K562 (cell line): ENCODE measurements at regions not wholly inside any gene's neighbourhood (a gene's known extent, or its start where the extent isn't known, plus 50 kb on each side); places are given as distances from the start of the nearest gene placed in this dataset.

Experiments
- BDP1 ChIP-seq: IDR thresholded peaks from 3 replicates; pipeline ENCODE4 v1.6.1; 2011; ENCODE audit not compliant: insufficient read length, insufficient read depth
- BRF1 ChIP-seq: IDR thresholded peaks from 3 replicates; pipeline ENCODE4 v1.6.1; 2011; ENCODE audit warnings: borderline replicate concordance, mild to moderate bottlenecking; ENCODE audit not compliant: insufficient read length; ENCODE audit errors: extremely low read depth
- CBFA2T2 ChIP-seq: fragments of 450-650 bp; conservative IDR thresholded peaks from 2 replicates; pipeline ENCODE4 v1.6.1; 2017; ENCODE audit warnings: mild to moderate bottlenecking
- CBX8 ChIP-seq: fragments of 200-600 bp; sonication (generic); IDR thresholded peaks from 2 replicates; pipeline ENCODE4 v1.6.1; 2012; ENCODE audit warnings: borderline replicate concordance, mixed run types, low read depth, mild to moderate bottlenecking, moderate library complexity, mixed read lengths, low read length, control low read depth, inconsistent platforms; ENCODE audit not compliant: poor library complexity, severe bottlenecking; ENCODE audit errors: extremely low read depth
- E2F3 ChIP-seq: fragments of 250-450 bp; sonication (Bioruptor Pico); IDR thresholded peaks from 2 replicates; pipeline ENCODE4 v1.4.0; 2020; ENCODE audit warnings: mild to moderate bottlenecking
- ELF1 ChIP-seq: fragments of 200-800 bp; sonication (Bioruptor generic); IDR thresholded peaks from 2 replicates; pipeline ENCODE4 v1.6.1; 2016; ENCODE audit warnings: missing genetic modification characterization, missing compliant biosample characterization
- L3MBTL2 ChIP-seq: fragments of 450-650 bp; IDR thresholded peaks from 2 replicates; pipeline ENCODE4 v1.6.1; 2016; ENCODE audit warnings: mild to moderate bottlenecking, moderate library complexity
- MCM5 ChIP-seq: fragments of 450-650 bp; IDR thresholded peaks from 2 replicates; pipeline ENCODE4 v1.6.1; 2016; ENCODE audit warnings: low read depth
- MTF1 ChIP-seq: fragments of 250-450 bp; sonication (Bioruptor Pico); IDR thresholded peaks from 2 replicates; pipeline ENCODE4 v1.9.0; 2021; ENCODE audit warnings: moderate library complexity, mild to moderate bottlenecking, inconsistent platforms, borderline replicate concordance
- ZBTB17 ChIP-seq: fragments of 450-650 bp; formaldehyde crosslinking; IDR thresholded peaks from 2 replicates; pipeline ENCODE4 v1.4.0; 2020; ENCODE audit warnings: mild to moderate bottlenecking
- ZNF197 ChIP-seq: fragments of 200-800 bp; sonication (Bioruptor generic); IDR thresholded peaks from 2 replicates; pipeline ENCODE4 v1.6.1; 2016; ENCODE audit warnings: low read depth, missing genetic modification characterization, missing compliant biosample characterization
- TF ChIP-seq, protein P1 (sequence below): fragments of 450-650 bp; formaldehyde crosslinking; IDR thresholded peaks from 2 replicates; pipeline ENCODE4 v1.4.0; 2020; ENCODE audit warnings: mild to moderate bottlenecking, moderate library complexity
- TF ChIP-seq, protein P2 (sequence below): fragments of 450-650 bp; conservative IDR thresholded peaks from 2 replicates; pipeline ENCODE4 v1.6.1; 2016; ENCODE audit warnings: missing genetic modification characterization, low read depth, mild to moderate bottlenecking, control low read depth, missing compliant biosample characterization
- TF ChIP-seq, protein P3 (sequence below): fragments of 450-650 bp; IDR thresholded peaks from 2 replicates; pipeline ENCODE4 v1.6.1; 2016; ENCODE audit warnings: antibody characterized with exemption
- TF ChIP-seq, protein P4 (sequence below): fragments of 250-450 bp; sonication (Bioruptor Pico); IDR thresholded peaks from 2 replicates; pipeline ENCODE4 v1.8.0; 2022; ENCODE audit warnings: inconsistent platforms
- TF ChIP-seq, protein P5 (sequence below): fragments of 250-450 bp; sonication (Bioruptor Pico); IDR thresholded peaks from 2 replicates; pipeline ENCODE4 v1.4.0; 2020; ENCODE audit warnings: mild to moderate bottlenecking, moderate library complexity, borderline replicate concordance
- TF ChIP-seq, protein P6 (sequence below), 2 experiments: fragments of 450-650 bp in 1 of 2; sonication (generic) in 1 of 2; formaldehyde crosslinking; conservative IDR thresholded peaks; 2 replicates each; pipeline versions ENCODE4 v1.4.0 to v1.8.1; 2020 to 2022; ENCODE audit warnings: mild to moderate bottlenecking in 1 of 2, missing genetic modification reagents in 1 of 2

DNA sequence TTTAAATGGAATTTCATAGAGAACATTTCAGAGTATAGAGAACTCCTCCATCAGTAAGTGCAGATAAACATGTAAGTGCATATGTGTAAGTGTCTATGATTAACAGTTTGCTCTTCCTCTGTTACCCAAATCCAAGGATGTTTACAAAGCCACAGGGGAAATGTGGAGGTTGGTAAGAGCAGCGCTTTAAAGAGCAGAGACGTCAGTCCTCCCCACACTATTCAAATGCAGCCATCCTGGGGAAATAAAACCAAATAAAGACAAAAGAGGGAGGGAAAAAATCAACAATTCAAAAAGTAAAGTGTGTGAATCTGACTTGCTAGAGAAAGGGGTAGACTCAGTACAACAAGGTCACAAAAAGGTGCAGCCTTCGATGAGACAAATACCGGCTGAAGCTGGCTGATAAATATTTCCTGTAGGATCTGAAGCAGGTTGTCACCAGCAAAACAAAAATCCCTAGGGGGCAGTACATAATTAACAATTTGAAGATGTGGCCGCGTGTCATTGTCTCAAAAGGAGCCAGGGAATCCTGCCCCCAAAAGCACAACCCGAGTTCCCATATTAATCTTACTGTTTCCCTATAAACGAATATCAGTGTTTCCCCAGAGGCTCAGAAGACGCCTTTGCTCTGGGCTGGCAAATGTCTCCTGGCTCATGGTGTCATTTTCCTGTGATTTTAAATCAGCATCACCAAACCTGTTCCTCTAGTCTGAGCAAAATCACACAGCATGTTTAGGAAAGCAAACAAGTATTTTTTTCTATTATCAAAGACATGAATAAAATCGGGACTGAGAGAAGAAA is 216.5 kb downstream of the CDCA7 start (continued):
- TF ChIP-seq, protein P1, sequence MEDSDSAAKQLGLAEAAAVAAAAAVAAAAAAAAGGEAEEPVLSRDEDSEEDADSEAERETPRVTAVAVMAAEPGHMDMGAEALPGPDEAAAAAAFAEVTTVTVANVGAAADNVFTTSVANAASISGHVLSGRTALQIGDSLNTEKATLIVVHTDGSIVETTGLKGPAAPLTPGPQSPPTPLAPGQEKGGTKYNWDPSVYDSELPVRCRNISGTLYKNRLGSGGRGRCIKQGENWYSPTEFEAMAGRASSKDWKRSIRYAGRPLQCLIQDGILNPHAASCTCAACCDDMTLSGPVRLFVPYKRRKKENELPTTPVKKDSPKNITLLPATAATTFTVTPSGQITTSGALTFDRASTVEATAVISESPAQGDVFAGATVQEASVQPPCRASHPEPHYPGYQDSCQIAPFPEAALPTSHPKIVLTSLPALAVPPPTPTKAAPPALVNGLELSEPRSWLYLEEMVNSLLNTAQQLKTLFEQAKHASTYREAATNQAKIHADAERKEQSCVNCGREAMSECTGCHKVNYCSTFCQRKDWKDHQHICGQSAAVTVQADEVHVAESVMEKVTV (CRISPR knock-in tag) = peak; percentile 15; the same call in 1 of the 2 replicates
- TF ChIP-seq ZBTB17 (CRISPR knock-in tag) (no peak), L3MBTL2 (0 out of 2 replicates have a peak, but pooled peaks have one; percentile 29), BDP1 (no peak), ZNF197 (no peak), MTF1 (no peak), CBX8 (no peak), CBFA2T2 (no peak), E2F3 (no peak), ELF1 (tag) (no peak), MCM5 (no peak), BRF1 (no peak)
- TF ChIP-seq, protein P2, sequence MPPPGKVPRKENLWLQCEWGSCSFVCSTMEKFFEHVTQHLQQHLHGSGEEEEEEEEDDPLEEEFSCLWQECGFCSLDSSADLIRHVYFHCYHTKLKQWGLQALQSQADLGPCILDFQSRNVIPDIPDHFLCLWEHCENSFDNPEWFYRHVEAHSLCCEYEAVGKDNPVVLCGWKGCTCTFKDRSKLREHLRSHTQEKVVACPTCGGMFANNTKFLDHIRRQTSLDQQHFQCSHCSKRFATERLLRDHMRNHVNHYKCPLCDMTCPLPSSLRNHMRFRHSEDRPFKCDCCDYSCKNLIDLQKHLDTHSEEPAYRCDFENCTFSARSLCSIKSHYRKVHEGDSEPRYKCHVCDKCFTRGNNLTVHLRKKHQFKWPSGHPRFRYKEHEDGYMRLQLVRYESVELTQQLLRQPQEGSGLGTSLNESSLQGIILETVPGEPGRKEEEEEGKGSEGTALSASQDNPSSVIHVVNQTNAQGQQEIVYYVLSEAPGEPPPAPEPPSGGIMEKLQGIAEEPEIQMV (tag) = no peak
- TF ChIP-seq, protein P3, sequence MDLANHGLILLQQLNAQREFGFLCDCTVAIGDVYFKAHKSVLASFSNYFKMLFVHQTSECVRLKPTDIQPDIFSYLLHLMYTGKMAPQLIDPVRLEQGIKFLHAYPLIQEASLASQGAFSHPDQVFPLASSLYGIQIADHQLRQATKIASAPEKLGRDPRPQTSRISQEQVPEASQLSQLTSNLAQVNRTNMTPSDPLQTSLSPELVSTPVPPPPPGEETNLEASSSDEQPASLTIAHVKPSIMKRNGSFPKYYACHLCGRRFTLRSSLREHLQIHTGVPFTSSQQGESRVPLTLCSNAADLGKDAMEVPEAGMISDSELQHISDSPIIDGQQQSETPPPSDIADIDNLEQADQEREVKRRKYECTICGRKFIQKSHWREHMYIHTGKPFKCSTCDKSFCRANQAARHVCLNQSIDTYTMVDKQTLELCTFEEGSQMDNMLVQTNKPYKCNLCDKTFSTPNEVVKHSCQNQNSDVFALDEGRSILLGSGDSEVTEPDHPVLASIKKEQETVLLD = no peak
- TF ChIP-seq, protein P4, sequence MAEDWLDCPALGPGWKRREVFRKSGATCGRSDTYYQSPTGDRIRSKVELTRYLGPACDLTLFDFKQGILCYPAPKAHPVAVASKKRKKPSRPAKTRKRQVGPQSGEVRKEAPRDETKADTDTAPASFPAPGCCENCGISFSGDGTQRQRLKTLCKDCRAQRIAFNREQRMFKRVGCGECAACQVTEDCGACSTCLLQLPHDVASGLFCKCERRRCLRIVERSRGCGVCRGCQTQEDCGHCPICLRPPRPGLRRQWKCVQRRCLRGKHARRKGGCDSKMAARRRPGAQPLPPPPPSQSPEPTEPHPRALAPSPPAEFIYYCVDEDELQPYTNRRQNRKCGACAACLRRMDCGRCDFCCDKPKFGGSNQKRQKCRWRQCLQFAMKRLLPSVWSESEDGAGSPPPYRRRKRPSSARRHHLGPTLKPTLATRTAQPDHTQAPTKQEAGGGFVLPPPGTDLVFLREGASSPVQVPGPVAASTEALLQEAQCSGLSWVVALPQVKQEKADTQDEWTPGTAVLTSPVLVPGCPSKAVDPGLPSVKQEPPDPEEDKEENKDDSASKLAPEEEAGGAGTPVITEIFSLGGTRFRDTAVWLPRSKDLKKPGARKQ (CRISPR knock-in tag) = no peak
- TF ChIP-seq, protein P5, sequence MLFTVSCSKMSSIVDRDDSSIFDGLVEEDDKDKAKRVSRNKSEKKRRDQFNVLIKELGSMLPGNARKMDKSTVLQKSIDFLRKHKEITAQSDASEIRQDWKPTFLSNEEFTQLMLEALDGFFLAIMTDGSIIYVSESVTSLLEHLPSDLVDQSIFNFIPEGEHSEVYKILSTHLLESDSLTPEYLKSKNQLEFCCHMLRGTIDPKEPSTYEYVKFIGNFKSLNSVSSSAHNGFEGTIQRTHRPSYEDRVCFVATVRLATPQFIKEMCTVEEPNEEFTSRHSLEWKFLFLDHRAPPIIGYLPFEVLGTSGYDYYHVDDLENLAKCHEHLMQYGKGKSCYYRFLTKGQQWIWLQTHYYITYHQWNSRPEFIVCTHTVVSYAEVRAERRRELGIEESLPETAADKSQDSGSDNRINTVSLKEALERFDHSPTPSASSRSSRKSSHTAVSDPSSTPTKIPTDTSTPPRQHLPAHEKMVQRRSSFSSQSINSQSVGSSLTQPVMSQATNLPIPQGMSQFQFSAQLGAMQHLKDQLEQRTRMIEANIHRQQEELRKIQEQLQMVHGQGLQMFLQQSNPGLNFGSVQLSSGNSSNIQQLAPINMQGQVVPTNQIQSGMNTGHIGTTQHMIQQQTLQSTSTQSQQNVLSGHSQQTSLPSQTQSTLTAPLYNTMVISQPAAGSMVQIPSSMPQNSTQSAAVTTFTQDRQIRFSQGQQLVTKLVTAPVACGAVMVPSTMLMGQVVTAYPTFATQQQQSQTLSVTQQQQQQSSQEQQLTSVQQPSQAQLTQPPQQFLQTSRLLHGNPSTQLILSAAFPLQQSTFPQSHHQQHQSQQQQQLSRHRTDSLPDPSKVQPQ (CRISPR knock-in tag) = no peak
- TF ChIP-seq, protein P6, sequence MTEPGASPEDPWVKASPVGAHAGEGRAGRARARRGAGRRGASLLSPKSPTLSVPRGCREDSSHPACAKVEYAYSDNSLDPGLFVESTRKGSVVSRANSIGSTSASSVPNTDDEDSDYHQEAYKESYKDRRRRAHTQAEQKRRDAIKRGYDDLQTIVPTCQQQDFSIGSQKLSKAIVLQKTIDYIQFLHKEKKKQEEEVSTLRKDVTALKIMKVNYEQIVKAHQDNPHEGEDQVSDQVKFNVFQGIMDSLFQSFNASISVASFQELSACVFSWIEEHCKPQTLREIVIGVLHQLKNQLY (CRISPR knock-in tag; conservative IDR thresholded peaks at IDR 0.05) = no peak
- TF ChIP-seq, all 486 proteins: peak for 5
